Uterus (tissue), 2 donors: ENCODE measurements at regions not wholly inside any gene's neighbourhood (a gene's known extent, or its start where the extent isn't known, plus 50 kb on each side); places are given as distances from the start of the nearest gene placed in this dataset.

ENCODE experiments used
- CTCF ChIP-seq, 4 experiments: fragments of 200-600 bp in 2 of 4; fragments of 450-650 bp in 2 of 4; sonication (generic) in 2 of 4; IDR thresholded peaks; one replicate each; pipeline ENCODE4 v1.5.1; 2016 to 2019; ENCODE audit warnings: antibody characterized with exemption in 4 of 4, mild to moderate bottlenecking in 2 of 4, moderate library complexity in 1 of 4
- POLR2A ChIP-seq, 2 donors: fragments of 450-650 bp; IDR thresholded peaks; one replicate each; pipeline ENCODE4 v1.6.1; 2016; ENCODE audit warnings: antibody characterized with exemption in 2 of 2, mild to moderate bottlenecking in 1 of 2, moderate library complexity in 1 of 2

- TF ChIP-seq POLR2A (IDR thresholded peaks at IDR 0.05), result no peak
- no peak for TF ChIP-seq CTCF (IDR thresholded peaks at IDR 0.05)
These were observed 157.1 kb upstream of the RBPJ start for GRCh38 chr4:26163425-26164362.
